HG03565 (cell line): ENCODE measurements at regions not wholly inside any gene's neighbourhood (a gene's known extent, or its start where the extent isn't known, plus 50 kb on each side); places are given as distances from the start of the nearest gene placed in this dataset.
A peak's percentile ranks its signal among the peaks of the same experiment; 100 is the strongest.
"Not testable (repeated sequence)": the region's sequence is repeated elsewhere in the genome, so short reads cannot be mapped to it uniquely, and the experiment has no call there.

ENCODE experiments used
- ATAC-seq: cut with Tn5 transposase; IDR thresholded peaks from one replicate; pipeline ENCODE4 v1.9.1; 2021; ENCODE audit warnings: mild to moderate bottlenecking, moderate library complexity; ENCODE audit not compliant: unreplicated experiment

DNA sequence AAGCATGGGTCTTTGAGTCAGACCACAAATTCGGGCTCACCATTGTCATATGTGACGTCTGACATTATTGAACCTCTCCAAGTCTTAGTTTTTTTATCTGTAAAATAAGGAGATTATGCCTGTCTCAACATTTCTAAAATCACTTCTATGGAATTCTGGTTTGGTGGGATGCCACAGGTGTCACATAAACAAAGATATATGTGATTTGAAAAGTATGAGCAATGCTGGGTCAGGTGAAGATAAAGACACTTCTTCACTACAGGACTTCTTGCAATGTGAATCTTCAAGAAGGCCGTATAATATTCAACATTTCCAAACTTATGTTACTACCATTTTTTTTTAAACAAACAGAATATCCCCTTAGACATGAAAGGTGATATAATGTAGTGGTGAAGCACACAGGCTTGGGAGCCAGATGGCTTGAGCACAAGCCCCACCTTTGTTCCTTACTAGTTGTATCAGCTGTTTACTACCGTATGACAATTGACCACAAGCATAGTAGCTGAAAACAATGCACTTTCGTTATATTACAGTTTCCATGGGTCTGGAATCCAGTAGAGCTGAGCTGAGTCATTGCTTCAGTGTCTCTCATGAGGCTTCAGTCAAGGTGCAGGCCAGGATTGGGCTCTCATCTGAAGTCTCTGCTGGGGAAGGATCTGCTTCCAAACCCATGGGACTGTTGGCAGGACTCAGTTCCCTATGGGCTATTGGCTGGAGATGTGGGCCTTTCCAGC, 87.7 kb downstream of the UTP18 start:
- ATAC-seq: no peak

DNA sequence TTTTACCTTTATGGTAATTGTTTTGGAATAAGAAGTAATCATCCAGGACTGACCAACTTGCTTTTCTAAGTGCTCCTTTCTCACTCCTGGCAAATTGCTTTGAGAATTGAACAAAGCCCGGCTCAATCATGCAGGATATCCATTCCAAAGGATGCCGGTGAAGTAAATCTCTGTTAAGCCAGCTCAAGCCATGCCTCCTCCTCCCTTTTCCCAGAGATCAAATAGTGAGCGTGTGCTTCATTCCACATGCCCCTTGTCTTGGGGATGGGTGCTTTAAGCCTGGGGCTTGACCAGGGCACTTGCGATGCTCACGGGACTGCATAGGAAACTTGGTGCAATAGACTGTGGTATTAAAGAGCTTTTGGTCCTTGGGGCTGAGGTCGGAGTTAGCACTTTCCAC, 90.7 kb downstream of the UTP18 start:
- ATAC-seq: no peak

DNA sequence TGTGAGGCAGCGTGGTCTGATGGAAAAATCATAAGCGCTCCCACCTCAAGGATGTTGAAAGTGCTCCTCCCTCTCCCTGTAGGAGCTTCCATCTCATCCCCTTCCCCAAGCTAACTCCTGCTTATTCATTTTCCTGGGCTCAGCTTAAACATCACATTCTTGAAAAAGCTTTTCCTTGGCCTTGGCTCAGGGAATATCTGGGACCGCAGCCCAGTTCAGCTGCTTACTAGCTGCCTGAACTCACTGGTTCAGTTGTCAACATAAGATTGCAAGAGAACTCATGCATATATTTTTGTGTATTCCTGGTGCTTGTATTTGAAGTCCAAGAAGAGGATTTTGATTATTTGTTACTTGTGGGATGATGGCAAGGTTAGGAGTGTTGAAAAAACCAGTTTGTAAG, 91.5 kb downstream of the UTP18 start:
- ATAC-seq: no peak

DNA sequence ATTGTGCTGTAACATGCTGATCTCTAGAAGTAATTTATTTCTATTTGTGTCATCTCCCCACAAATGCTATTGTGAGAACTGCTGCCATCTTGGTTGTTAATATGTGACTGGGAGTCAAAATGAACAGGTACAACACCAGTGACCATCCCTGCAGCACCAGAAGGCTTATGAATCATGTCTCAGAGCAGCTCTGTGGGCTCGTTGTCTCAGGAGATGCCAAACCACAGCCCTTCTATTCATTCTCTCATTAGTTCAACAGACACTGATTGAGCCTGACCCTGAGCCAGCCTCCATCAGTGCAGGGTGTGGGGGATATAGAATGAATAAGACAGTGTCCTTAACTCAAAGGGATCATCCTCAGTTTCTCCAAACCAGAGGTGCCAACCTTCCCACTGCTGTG, 92.5 kb downstream of the UTP18 start:
- ATAC-seq: no peak

DNA sequence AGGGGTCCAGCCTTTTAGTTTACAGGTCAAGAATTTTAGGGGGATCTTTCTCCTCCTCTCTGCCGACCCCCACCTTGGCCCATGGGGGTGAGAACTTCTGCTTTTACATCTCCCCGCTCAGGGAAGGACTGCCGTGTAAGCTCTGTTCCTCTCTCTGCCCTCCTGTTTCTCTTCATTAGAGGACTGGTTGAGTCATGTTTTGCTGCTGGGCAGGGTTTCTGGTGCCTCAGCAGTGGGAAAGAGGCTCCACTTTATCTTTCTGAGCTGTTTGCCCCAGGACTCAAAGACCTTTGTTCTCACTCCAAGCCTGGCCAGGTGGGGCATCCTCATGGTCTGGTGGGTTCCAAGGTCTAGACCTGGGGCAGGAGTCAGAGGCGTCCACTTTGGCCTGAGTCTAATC, 93.0 kb downstream of the UTP18 start:
- ATAC-seq: no peak

DNA sequence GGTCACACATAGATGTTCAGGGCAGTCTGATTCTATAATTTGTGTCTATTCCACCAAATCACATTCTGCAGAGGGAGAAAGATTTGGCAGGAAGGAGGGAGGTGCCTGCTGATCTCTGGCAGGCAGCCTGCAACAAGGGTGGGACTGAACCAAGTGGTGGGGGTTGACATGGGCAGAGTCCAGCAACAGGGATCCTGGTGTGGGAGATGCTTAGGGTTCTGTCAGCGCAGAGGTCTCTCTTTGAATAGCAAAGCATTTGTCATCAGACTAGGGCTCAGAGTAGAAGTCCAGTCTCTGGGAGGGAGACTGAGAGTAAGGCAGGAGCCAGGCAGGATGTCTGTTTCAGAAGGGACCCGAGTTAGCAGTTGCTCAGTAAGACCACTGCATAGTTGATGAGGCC, 94.6 kb downstream of the UTP18 start:
- ATAC-seq: no peak

DNA sequence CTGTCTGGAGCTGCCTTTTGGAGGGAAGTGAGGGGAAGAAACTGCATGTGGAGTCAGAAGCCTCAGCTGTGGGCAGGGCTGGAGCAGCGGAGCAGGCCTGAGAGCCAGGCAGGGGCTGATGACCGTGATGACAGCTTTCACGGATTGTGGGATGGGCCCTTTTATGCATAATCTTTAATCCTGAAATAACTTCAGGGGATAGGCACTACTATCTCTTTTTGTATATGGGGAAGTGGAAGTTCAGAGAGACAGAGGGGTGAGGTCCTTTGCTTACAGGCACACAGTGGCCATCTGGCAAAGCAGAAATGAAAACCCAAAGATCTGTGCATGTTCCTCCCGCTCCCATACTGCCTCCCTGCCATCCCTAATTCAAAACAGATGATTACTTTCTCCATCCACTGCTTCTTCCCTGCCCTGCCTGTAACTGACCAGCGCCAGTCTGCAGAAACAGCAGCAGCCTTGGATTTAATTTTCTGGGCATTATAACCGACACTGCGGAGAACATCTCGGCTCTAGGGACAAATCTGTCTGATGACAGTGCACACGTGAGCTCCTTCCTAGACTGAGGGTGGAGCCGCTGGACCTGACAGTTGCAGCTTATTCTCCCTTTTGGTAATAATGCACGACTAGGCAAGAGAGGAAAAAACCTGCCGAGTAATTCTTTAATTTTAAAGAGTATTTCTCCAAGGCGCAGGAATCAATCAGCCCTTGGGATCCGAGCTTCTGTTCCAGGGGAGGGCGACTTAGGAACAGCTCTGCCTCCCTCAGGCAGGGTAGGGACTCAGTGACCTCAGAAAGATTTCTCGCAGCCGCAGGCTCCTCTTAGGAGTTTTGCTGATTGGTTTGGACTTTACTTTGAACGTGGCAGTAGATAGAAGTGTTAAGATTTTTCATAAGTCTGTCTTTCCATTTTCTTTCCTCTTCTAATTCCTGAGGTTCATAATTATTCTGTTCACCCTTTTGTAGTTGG, 95.4 kb downstream of the UTP18 start:
- ATAC-seq: no peak

DNA sequence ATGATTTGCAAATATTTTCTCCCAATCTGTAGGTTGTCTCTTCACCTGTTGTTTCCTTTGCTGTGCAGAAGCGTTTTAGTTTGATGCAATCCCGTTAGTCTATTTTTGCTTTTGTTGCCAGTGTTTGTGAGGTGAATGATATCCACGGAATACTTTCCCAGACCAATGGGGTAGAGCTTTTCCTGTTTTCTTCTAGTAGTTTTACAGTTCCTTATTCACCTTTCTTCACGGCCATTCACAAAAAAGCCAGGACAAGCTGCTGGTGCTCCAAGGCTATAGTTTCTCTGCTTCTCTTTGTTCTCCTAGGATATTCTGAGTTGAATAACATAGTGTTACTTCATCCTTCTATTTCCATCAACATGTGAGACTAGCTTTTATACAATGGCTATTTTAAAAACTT, 98.7 kb downstream of the UTP18 start:
- no peak for ATAC-seq

DNA sequence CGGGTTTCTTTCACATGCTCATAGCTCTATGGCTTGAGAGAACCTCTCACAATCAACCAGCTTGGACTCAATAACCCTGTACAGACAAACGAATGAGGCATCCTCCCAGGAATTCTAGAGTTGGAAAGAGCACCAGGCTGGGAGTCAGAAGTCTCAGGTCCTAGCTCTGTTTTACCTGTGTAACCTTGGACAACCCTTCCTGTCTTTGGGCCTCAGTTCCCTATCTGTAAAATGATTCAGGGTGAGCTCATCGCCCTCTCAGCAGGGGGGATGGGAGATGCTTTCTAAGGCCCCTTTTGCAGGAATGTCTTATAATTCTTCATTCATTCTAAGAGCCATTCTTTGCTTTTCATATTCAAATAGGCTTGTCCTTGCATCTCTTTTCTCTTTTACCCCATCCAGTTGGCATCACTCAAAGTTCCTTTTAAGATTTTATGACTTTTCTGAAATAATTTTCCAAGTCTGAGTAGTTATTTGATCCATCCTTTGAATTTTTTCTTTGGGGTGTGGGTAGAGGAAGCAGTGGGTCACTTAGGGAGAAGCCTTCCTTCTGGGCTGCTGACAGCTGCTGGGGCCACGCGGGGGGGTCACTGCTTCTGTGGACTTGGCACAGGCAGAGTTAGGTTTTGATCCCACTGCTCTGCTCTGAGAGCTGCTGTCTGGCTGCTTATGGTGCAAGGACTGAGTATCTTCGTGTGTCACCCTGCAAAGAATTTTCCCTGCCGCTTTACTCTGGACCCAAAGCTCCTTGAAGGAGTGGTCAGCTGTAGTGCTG, 102.7 kb downstream of the UTP18 start:
- no peak for ATAC-seq

DNA sequence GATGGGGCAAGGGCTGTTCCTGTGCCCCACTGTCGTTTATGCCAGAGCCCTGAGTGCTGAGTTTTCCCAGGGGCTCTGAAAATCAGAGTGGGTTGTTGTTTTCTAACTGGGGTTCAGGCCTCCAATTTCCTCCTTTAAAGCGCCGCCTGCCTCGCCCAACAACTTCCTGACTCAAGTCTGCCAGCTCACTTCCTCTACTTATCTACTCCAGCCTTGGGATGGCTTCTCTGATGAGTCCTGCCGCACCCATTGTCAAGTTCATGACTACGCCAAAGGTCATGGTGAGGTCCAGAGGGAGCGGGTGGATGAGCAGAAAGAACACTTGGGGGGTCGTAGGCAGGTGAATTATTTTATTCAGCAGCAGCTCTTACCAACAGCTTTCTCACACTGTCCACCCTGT, 104.7 kb downstream of the UTP18 start:
- no peak for ATAC-seq

DNA sequence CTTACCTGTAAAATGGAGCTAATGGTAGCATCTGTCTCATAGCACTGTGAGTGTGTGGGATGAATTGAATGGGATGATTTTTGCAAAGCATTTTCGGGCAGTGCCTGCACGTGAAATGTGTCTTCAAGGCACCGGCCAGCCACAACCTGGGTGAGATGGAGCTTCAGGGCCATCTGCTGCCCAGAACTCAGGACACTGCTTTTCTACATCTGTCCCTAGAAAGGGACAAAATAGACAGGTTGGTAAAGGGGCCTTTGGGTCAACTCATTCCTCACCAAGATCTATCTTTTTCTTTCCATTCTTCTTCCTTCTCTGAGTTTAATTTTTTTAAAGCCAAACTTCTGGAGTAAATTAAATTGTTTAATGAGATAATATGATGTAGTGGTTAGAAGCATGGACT, 106.5 kb downstream of the UTP18 start:
- no peak for ATAC-seq

DNA sequence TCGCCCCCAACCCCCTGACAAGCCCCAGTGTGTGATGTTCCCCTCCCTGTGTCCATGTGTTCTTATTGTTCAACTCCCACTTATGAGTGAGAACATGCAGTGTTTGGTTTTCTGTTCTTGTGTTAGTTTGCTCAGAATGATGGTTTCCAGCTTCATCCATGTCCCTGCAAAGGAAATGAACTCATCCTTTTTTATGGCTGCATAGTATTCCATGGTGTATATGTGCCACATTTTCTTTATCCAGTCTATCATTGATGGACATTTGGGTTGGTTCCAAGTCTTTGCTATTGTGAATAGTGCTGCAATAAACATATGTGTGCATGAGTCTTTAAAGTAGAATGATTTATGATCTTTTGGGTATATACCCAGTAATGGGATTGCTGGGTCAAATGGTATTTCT, 107.5 kb downstream of the UTP18 start:
- not testable (repeated sequence) for ATAC-seq

DNA sequence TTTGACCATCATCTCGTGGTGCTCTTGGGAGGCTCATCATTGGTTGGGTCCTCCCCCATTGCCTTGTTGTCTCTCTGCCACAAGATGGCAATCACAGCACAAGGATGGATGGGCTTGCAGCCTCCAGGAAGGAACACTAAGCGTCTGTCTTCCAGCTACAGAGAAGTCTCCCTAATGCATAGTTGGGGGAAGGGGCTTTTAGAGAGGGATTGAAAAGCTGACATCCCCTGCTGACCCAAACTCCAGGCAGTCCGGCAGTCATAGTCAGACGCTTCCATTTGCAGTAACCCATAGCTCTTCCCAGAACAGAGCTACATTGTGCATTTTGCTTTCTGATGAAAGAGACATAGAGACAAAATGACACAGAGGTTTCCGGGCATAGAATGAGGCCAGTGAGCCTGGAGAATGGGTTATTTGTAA, 111.4 kb downstream of the UTP18 start:
- ATAC-seq: no peak

DNA sequence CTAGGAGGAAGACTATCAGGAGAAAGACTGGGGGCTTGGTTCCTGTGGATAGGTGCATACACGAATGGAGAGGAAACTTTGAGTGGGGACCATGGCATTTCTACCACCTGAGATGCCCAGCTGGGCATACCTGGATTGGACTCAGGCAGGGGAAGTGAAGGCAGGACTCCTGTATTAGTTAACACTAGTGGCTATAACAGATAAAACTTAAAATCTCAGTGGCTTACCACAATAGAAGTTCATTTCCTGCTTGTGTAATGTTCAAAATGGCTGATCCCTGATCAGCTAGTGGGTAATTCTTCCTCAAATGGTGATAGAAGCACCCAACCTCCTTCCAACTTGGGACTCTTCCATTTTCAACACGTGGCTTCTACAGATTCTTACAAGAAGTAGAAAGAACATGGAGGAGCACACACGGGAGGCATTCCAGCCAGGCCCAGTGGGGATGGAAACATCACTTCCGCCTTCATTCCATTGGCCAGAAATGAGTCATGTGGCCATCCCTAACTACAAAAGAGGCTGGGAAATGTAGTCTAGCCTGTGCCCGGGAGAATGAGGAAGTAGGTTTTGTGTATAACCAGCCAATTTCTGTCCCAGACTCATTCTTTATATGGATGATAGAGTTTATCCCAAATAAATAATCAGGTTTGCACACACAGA, 112.1 kb downstream of the UTP18 start:
- peak; percentile 95 for ATAC-seq

DNA sequence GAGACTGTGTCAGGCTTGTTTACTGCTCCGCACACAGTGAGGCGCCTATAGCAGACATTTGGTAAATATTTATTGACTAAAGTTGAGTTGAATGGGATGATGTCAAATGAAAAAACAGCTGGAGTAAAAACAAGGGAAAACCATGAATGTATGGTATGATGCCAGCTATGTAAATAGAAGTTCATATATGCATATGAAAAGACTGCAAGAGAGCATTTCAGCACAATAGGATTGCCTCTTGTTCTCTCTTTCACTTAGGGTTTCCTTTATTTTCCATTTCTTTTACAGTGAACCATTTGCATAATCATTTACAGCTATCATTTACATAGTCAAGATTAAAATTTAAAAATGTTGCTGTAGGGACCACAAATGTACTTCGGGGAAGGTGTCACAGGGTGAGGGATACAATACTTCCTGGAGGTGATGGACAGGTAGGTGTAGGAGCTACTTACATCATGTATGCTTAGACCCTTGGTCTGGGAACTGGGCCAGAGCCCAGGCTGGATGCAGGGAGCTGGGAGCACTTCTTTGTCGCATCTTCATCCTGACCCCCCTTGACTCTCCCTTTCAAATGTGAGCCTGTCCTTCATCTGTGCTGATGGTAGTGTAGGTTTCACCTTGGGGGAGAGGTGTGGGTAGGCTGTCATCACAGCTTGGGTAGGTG, 113.3 kb downstream of the UTP18 start:
- no peak for ATAC-seq

DNA sequence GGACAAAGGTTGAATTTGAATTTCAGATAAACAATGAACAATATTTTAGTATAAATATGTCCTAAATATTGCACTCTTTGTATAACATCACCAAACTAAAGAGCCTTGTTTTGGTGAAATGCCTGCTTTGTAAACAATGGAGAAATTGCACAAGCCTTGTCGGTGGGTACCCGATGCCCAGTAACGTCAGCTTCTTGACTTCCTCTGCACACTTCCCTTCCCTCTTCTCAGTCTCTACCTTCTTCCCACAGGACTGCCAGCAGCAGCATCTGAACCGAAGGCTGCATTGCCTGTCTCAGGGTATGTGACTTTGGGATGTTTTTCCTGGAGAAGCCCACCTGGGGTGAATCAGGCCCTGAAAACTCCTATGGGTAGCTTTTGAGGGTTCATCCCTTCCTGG, 113.9 kb downstream of the UTP18 start:
- ATAC-seq: no peak

DNA sequence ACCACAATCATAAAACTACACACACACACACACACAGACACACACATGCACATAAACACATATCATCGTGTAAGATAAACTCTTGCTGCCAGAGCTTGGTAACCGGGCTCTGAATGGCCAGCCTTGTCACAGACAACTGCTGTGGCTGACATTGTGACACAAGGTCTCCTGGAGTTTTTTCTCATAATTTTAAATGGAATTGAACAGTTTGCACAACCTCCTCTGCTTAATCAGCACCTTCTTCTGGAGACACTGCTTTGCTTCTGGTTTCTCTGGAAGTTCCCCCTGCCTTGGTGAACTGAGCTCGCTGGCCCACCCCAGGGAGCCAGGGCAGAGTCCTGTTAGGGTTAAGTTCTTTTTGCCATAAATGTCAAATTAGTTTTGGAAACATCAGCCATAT, 115.4 kb downstream of the UTP18 start:
- no peak for ATAC-seq

DNA sequence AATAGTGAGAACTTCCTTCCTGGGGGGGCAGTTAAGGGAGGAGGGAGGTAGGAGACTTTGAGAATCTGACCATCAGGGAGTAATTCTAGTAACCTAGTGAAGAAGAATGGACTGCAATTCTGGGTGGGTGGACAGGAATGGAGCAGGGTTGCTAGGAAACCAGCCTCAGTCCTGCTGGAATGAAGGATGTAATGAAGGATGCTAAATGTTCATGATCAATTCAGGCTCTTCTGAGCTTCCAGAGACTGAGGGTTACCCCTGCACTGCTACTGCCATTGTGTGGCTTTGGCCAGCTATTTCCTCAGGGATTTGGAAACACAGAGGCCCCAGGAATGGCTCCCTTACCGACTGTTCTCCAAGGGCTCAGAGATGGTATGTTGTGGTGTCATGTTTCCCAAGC, 116.4 kb downstream of the UTP18 start:
- ATAC-seq: no peak

DNA sequence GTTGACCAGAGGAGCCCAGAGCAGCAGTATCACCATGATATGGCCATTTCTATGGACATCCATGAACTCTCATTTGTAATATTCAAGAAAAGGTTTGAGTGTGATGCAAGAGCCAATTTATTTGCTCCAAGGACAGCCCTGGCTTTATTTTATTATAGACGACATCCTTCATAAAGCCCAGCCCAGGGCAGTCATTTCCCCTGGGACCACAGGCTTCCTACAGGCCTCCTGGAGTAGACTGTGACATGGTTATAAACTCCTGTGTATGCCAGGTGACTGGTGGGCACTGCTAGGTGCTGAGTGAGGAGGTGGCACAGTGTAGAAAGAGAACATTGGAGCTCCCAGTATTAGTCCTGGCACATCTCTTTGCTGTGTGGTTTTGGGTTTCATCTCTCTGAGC, 120.9 kb downstream of the UTP18 start:
- ATAC-seq: no peak

DNA sequence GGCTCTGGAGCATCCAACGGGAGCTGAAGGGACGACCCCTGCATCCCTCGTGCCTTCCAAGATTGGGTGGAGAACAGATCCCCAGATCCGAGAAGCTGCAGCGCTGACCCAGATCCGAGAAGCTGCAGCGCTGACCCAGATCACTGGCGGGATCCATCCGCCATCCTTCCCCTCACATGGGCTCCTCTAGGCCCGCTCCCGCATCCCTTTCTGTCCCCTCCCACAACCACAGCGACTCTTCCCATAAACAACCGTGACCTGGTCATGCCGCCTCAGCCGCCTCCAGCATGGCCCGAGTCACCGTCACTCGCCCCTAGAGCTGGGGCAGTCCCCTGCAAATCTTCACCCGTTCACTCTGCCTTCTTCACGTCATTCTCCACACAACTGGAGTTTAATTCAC, 124.9 kb downstream of the UTP18 start:
- no peak for ATAC-seq
